Epidermal melanocyte (primary cell): ENCODE measurements at regions not wholly inside any gene's neighbourhood (a gene's known extent, or its start where the extent isn't known, plus 50 kb on each side); places are given as distances from the start of the nearest gene placed in this dataset.
"Not testable (repeated sequence)": the region's sequence is repeated elsewhere in the genome, so short reads cannot be mapped to it uniquely, and the experiment has no call there.

Experiments
- DNase-seq: peaks from one replicate; pipeline ENCODE4 v3.0.0; 2011; ENCODE audit warnings: low spot score; ENCODE audit not compliant: insufficient read length

DNA sequence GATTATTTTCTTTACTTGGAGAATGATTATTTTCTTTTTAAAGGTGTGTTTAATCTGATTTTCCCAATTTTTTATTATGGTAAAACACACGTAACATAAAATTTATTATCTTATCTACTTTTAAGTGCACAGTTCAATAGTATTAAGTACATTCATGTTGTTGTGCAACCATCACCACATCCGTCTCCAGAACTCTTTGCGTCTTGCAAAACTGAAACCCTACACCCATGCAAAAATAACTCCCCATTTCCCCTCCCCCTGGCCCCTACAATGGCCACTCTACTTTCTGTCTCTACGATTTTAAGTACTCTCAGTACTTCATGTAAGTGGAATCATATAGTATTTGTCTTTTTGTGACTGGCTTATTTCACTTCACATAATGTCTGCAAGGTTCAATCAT, 230.7 kb downstream of the SATB1 start:
- no peak for DNase-seq

DNA sequence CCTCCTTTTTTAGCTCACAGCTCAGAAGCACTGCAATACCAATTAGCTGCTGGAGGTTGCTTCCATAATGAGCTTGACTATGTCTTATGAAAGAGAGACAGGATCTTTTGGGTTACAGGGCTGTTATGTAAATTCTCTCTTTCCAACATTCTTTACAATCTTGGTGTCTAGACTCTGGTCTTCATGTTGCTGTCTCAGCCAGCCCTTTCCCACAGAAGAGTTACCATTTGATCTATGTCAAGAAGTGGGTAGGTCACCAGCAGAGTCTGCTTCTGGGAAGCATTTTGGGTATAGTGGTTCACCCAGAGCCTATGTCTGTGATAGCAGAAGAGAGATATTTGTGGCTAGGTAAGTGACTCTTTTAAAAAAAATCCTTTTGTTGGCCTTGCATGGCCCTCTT, 234.5 kb downstream of the SATB1 start:
- DNase-seq: no peak

DNA sequence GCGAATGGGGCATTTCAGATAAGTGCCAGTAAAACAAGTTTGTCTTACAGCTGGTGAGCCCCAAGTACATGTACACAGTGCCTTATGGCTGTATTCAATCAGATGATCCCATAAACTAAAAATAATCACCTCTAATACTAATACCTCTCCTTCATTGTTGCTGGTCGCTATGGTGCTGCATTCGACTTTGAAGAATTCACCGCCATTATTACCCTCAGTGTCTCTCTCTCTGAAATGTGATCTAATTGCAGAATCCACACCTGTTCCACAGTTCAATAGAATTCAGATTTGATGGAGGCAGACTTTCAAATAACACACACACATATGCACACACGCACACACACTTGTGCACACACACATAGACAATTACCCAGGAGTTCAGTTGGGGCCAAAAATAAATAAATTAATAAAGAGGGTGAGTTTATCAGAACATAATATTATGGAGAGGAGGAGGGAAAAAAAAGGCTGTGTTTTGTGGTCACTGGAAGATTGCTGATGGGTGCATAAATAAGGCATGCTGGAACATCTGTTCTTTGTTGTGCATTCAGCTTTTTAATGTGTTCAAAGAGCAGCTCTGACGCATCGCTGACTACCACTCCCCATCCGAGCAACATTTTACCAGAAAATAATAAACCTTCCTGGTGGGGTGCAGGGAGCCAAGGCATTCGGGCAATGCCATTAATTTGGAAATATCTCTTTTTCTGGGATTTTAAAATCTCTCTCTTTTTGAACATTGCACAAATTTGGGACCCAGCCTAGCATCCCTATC, 235.7 kb downstream of the SATB1 start:
- peak; percentile 37 for DNase-seq

DNA sequence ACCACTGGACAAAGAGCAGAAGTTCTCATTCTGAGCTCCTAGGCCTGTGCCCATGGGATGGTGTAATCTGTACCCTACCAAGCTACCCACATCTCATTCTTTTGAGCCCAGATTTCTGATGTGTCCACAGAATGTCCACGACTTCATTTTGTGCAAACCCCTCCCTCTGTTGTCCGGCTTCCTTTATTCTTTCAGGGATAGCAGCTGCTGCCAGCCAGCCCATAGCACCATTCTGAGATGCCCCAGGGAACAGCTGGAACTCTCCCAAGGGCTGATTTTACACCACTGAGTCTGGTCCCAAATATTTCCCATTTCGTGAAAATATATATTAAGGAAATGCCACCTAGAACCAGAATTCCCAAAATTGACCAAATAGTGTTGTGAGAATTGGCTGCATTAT, 236.6 kb downstream of the SATB1 start:
- no peak for DNase-seq

DNA sequence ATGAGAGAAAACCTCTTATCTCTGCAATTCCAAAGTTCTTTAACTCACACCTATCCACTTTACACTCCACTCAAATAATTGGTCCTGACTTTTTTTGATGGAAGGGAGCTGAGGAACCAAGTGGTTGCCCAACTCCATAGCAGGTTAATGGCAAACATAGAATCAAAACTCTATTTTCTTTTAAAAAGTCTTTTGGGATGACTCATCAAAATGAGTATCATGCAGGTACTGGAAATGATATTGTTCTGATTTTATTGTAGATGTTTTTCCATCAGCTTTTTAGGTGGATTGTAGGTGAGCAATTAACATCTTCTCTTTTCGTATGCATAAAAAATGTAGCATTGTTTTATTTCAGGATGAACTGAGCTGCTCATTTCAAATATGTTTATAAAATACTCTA, 239.5 kb downstream of the SATB1 start:
- no peak for DNase-seq

DNA sequence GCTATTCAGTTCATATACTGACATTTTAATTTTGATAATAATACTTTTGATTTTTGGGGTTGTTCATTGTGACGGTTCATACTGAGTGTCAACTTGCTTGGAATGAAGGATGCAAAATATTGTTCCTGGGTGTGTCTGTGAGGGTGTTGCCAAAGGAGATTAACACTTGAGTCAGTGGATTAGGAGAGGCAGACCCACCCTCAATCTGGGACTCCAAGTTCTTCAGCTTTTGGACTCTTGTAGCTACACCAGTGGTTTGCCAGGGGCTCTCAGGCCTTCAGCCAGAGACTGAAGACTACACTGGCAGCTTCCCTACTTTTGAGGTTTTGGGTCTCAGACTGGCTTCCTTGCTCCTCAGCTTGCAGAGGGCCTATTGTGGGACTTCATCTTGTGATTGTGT, 242.2 kb downstream of the SATB1 start:
- not testable (repeated sequence) for DNase-seq

DNA sequence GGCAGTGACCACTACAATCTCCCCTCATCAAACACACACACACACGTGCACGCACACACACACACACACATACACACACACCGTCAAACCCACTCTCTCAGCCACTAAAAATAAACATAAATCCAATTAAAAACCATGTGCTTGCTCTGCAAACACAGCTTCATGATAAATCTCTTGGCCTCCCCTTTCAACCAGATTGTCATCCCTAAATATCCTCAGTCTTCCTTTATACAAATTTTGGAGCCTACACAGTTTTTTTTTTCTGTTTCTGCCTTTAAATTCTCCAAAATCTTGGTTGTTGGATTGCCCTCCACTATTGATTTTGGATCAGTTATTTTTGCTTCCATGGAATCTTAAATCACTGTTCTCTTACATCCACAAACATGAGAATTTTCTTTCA, 245.6 kb downstream of the SATB1 start:
- DNase-seq: no peak

DNA sequence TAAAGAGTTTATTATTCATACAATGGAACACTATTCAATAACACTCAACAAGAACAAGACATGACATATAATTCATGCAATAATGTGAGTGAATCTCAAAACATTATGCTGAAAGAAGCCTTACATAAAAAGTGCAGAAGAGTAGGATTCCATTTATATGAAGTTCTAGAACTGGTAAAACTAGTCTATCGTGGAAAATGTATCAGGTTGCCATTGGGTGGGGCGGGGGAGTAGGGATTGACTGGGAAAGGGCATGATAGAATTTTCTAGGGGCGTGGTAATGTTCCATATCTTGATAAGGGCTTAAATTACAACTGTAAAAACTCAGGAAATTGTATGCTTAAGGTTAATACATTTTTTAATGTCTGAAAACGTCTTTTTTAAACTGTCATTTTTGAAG, 247.9 kb downstream of the SATB1 start:
- no peak for DNase-seq

DNA sequence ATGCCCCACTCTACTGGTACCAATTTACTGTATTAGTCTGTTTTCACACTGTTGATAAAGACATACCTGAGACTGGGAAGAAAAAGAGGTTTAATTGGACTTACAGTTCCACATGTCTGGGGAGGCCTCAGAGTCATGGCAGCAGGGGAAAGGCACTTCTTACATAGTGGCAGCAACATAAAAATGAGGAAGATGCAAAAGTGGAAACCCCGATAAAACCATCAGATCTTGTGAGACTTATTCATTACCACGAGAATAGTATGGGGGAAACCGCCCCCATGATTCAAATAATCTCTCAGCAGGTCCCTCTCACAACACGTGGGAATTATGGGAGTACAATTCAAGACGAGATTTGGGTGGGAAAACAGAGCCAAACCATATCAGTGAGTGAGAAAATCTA, 251.2 kb downstream of the SATB1 start:
- not testable (repeated sequence) for DNase-seq

DNA sequence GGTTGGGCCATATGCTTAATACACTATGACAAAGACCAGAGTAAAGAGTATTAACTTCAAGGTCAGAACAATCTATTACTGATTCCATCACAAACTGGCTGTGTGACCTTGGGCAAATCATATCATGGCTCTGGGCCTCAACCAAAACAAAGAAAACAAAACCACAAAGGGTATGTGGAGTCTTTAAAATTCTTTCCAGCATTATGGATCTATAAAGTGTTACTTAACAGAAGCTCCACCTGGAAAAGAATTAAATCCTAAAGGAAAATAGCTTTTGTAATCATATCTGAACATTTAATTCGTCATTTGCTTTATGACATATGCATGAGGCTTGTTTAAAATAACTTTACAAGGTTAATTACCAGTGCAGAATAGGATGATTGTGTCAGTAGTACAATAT, 265.5 kb downstream of the SATB1 start:
- DNase-seq: no peak

DNA sequence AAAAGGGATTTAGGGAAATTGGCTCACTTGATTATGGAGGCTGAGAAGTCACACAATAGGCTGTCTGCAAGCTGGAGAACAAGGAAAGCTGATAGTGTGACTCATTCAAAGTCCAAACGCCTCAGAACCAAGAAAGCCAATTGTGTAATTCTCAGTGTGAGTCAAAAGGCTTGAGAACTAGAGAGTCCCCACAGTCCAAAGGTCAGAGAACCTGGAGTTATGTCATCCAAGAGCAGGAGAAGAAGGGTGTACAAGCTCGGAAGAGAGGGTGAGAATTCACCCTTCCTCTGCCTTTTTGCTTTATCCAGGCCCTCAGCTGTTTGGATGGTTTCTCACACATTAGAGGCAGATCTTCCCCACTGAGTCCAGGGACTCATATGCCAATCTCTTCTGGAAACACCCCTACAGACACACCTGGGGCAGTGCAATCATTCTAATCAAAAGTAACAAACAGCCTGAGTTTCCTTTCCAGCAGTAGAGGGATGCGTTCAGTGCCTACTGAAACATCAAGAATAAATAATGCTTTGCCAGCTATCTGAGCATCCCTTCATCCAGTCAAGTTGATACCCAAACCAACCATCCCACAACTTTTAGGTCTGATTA, 271.5 kb downstream of the SATB1 start:
- DNase-seq: no peak

DNA sequence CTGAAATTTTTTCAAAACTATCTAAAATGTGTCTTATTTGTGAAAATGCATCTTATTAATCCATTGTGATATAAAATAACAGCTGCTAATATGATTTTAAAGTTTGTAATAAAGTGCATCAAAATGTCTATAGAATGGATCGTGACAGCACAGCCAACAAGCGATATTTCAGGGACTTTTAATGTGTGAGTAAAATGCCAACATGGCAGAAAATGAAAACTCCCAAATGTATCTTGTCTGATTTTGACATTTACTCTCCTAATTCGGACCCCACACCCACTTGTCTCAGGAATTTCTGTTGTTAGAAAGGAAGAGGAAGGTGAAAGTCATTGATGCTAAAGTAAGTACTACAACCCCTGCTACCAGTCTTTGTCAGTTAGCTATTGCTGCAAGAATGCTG, 273.9 kb downstream of the SATB1 start:
- no peak for DNase-seq

DNA sequence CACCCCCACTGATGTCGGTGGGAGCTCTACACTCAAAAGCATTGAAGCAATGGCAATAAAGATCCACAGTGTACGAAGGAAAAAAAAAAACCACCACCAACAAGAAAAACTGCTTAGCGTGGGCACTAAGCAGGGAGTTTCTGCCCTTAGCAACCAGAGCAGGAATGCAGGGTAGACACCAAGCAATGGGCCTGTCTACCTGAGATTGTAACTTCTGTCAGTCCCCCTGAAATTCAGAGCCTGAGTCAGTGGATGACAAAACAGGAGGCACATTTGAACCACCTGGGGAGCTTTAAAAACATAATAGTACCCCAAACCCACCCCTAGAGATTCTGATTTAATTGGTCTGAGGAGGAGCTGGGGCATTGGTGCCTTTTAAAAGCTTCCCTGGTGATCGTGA, 275.2 kb downstream of the SATB1 start:
- no peak for DNase-seq

DNA sequence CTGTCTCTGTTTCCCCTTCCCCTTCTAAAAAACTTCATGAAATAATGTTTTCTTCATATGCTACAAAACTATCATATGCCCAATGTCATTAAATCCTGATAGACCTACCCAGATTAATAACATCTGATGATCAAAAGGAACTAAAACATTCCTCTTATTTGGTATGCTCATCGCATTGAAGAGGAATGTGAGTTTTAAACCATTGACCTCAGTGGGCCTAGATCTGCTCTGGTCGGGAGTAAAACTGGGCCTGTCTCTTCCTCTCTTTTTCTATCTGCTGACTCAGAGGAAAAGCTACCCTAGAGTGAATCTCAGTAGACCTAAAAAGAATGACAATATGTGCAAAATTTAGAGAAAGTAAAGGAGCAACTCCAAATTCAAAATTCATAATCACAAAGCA, 275.8 kb downstream of the SATB1 start:
- no peak for DNase-seq

DNA sequence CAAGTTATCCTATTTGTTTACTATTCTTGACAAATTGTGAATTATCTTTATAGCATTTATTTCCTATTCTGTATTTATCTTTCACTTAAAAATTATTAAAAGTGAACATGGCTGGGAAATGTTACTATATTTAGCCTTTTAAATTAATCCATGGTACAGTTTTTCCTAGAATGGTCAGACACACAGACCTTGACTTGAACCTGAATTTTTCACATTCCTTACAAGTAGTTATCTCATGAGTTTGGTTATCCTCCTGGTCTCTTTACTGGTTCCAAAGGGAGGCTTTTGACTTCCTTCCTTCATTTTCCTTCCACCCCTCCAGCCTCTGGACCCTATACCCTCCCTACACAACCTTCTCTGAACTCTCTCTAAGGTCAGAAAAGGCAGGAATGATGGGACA, 280.6 kb downstream of the SATB1 start:
- DNase-seq: no peak

DNA sequence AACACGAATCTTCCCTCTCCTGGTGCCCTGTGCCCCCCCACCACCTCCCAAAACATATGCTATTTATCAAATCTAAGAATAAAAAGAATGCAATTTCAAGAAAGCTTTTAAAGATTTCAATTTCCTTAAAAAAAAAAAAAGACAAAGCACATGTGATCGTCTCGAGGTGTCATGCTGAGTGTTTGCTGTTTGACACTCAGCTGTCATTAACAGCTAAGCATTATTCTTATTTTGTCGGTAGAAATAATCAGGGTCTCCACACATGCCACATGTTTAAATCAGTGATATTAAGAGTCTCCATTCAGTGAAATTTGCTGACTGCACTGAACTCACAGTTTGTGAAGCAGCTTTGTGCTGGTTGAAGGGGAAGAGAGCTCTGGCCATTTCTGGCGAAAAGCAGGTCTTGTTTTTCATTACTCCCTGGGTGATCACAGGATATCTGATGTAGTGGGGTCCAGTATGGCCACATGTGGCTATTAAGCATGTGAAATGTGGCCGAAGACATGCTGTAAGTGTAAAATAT, 281.8 kb downstream of the SATB1 start:
- DNase-seq: no peak

DNA sequence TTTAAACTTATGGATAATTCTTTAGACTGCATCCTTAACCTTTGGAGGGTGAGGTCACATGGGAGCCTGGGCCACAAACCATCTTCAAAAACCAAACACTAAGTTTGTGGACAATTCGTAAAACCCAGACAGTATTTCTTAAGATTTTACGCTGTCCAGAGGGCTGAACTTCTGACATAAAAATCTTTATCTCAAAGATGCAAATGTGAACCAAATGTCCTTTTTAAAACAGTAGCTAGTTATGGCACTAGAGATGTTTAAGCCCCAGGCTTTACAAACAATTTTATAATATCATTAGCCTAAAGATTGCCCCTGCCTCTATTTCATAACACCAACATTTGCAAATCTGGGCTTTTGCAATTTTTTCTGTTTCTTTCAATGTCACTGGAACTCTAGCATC, 287.2 kb downstream of the SATB1 start:
- no peak for DNase-seq

DNA sequence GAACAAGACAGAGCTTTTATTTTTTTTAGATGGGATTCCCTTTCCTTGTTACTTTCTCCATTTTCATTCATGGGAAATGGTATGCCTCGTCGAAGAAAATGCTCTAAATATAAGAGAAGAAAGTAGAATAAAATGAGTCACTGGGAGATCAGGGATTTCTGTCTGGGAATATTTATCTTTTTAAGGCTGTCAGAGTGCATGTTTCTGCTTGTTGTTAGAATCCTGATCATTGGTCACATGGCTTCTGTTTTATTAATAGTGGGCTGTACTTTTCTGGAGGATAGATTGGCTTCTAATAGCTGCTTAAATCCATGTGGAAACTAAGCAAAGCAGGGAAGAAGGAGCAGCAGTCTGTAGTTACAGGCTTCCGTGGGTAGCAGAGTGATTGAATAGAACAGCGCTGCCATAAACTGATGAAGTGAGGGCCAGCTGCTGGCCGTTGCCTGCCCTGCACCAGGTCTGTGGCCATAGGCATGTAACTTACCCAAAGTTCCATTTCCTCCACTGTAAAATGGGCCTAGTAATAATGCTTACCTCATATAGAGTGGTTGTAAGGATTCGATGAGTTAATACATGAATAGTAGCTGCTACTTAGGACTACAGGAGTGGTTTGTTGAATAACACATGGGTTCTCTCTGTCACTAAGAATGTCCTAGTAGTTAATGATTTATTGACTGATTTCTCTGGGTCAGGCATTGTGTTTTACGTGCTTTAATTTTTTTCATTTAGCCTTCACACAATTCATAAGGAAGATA, 289.9 kb downstream of the SATB1 start:
- DNase-seq: no peak

DNA sequence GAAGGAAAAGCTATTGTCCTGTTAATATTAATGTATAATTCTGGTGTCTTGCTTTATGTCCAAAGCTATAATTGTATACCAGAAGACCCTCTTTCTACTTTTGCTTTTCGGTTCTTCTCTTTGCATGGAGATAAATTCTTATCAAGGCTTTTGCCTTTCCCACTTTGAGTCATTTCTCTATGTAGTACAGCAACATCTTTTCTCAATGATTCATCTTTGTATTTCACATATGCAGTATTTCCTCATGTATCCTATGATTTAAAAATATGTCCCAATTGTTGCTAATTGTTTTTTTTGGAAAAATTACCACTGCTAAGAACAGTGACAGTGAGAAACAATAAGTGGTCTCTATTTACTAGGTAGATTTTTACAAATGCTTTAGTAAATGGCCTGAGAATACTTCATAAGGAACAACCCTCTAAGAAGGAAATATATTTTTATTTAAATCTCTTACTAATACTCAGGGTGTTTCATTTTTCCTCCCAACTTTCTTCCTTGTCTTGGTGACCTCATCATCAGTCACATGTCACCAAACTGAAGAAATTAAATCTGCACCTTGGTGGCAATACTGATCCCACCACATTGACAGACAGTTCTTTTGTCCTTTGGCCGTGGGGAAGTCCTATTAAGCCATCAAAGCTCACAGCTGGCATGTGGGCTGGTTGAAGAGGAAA, 290.6 kb downstream of the SATB1 start:
- DNase-seq: no peak

DNA sequence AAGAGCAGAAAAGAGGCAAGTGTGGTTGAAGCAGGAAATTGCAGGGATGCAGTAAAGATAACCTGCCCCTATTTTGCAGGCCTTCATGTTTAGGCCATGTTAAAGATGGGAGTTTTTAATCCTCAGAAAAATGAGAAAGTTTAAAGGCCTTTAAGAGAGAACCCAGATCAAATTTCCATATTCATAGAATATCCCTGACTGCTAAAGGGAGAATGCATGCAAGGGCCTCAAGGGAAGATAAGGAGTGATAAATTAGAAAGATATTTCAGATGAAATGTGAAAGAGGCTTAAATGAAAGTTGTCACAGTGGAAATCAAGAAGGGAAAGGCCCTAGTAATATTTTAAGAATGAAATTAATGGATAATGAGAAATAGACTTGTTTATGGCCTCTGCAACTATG, 292.1 kb downstream of the SATB1 start:
- no peak for DNase-seq

DNA sequence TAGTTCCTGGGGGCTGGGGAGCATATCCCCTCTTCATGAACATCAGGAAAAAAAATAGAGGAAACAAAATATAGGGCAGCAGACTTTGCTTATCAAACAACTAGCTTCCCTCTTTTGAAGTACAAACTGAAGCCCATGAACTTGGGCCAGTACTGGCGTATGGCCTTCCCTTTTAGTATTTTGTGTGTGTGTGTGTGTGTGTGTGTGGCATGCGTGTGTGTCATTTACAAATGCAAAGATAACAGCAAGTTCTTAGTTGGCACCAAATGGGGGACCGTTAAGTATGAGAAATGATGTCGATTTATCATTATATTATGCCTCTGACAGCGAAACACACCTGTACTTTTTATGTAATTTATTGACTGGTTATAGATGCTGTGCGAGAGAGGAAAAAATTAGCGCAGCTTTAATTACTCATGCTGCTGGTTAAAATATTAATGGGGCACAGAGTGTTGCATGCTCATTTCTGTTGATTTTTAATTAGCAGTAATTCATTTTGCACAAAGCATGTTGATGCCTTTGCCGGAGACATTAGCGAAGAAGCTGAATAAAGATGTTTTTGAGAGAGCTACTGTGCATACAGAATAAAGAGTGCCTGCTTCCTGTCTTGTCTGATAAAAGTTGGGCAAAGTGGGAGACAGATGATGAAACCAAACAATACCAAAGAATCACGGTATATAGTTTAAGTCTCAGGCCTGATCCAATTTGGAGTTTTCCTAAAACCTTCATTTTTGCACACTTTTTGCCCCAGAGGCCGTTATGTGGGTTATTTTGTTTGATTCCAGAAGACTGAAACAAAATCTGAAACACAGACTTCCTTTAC, 297.1 kb downstream of the SATB1 start:
- DNase-seq: no peak
